GM21717 (cell line): ENCODE measurements at regions not wholly inside any gene's neighbourhood (a gene's known extent, or its start where the extent isn't known, plus 50 kb on each side); places are given as distances from the start of the nearest gene placed in this dataset.

ENCODE experiments used
- ATAC-seq: cut with Tn5 transposase; IDR thresholded peaks from one replicate; pipeline ENCODE4 v1.9.1; 2021; ENCODE audit warnings: mild to moderate bottlenecking, moderate library complexity; ENCODE audit not compliant: unreplicated experiment

DNA sequence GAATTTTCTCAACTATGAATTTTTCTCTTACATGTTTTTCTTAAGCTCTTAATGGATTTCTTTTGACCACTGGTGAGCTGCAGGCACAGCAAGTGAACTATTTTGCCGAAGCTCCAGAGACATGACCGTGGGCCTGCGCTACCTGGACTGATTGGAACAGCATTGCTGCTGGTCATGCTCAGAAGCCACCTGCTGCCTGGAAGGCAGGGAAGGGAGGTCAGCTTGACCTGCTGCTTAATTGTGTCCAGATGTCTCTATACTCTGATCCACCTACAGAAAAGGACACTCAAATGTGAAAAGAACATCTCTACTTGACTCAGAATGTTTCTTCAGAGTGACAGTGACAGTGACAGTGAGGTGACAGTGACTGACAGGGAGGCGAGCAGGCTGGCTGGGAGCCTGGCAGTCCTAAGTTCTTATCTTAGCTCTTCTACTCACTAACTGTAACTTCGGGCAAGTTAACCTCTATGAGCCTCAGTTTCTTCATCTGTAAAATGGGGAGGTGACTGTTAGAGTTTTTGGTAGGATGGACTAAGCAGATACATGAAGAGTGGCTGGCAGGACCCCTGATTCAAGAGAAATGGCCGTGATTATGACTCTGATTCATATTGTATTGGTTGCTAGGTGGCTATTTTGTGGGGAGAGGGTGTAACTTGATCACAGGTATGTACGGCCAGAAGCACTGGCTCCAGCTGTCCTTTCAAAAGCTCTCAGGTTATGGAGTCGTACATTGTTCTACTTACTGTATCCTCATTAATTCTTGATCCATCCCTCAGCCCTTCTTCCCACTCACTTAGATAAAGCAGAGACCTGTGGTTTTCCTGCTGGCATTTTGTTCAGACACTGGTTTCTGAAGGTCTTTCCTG is 54.8 kb upstream of the DLG1 start:
- no peak for ATAC-seq

DNA sequence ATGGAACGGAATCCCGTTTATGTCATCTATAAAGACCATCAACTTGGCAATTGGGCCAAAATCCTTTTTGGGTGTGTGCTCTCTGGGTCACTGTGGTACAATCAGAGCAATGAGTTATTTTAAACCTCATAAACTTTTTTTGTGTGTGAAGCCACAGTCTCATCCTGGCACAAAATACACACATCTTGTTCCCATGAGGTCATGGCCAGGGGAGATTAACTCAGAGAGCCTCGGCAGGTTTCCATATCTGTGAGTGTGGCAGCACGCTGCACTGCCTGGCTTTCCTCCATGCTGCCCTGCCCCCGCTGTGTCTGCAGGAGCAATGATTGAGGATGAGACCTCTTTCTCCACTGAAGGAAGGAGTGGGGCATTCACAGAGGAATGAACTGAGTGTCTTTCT is 54.0 kb upstream of the DLG1 start:
- ATAC-seq = no peak

DNA sequence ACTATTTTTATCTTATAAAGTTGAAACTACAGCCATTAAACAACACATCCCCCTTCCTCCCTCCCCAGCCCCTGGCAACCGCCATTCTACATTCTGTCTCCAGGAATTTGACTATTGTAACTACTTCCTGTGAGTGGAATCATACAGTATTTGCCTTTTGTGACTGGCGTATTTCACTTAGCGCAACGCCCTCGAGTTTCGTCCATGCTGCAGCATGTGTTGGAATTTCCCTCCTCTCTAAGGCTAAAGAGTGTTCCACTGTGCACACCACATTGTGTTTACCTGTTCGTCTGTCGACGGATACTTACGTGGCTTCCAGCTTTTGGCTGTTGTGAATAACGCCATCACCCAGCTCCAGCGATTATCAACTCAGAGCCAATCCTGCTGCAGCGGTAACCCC is 52.0 kb upstream of the DLG1 start:
- no peak for ATAC-seq

DNA sequence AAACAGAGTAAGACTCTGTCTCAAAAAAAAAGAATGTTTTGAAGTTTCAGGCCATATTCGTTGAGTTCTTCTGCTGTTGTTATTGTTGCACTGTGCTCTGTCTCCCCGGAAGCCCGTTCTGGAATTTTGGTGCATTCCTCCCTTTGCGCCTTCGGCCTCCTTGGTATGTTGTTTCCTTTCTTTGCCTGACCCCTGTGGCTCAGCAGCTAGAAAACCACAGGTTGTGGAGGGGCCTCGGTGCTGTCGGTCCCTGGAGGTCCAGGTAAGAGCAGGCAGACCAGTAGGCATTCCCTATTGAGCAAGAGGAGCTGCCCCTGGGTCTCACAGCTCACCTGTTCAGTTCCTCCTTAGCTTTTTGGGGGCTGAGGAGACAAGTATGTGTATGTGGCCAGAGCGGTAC is 51.0 kb upstream of the DLG1 start:
- ATAC-seq = no peak
